Dendritic cell treated with granulocyte-macrophage colony-stimulating factor and Interleukin-4, amounts not matched to agents 40 ng/mL and 50 ng/mL, for 4 days (primary cell): ENCODE measurements at regions not wholly inside any gene's neighbourhood (a gene's known extent, or its start where the extent isn't known, plus 50 kb on each side); places are given as distances from the start of the nearest gene placed in this dataset.
"Not testable (repeated sequence)": the region's sequence is repeated elsewhere in the genome, so short reads cannot be mapped to it uniquely, and the experiment has no call there.

Experiments used
- H3K27ac Mint-ChIP-seq: one replicate; pipeline ENCODE4 v1.8.0; 2022; ENCODE audit warnings: mild to moderate bottlenecking, mixed read lengths
- H3K27me3 Mint-ChIP-seq: one replicate; pipeline ENCODE4 v1.8.0; 2022; ENCODE audit warnings: mild to moderate bottlenecking, mixed read lengths
- H3K36me3 Mint-ChIP-seq: one replicate; pipeline ENCODE4 v1.8.0; 2022; ENCODE audit warnings: low read depth, mixed read lengths
- H3K4me1 Mint-ChIP-seq: one replicate; pipeline ENCODE4 v1.8.0; 2022; ENCODE audit warnings: low read depth, mixed read lengths
- H3K4me3 Mint-ChIP-seq: one replicate; pipeline ENCODE4 v1.8.0; 2022; ENCODE audit warnings: mild to moderate bottlenecking, moderate library complexity, mixed read lengths
- H3K9me3 Mint-ChIP-seq: one replicate; pipeline ENCODE4 v1.8.0; 2022; ENCODE audit warnings: mixed read lengths
- intact Hi-C: fragments of 100-400 bp; cut with micrococcal nuclease; formaldehyde crosslinking; loops from one replicate; pipeline ENCODE4 v1.15.0; 2022

DNA sequence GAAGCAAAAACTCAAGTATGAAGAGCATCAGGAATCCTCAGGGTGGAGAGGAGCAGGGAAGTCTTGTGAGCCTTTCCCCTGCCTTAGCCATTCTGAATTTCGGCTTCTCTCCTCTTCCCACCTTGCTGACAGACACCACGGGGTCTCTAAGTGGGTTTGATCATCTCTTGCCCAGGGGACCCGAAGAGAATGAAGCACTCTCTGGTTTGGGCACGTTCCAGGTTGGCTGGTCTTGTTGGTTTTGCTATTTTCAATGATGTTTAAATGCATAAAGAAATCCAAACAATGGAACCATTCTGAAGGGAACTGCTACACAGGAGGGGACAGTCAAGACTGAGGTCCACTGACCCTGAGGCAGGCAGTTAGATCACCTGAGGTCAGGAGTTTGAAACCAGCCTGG, 131.7 kb downstream of the PXDC1 start:
- intact Hi-C loops: no loop called here
- Mint-ChIP-seq H3K4me1 (peaks cover 5% of the 10 kb centered on the region), H3K27me3 (peaks cover 13% of the 10 kb centered on the region), H3K9me3 (no peaks in the 10 kb centered on the region), H3K4me3 (no peak overlapping the region), H3K27ac (no peak overlapping the region), H3K36me3 (no peaks in the 10 kb centered on the region)

- Mint-ChIP-seq H3K4me3 (no peak overlapping the region), H3K9me3 (no peaks in the 10 kb centered on the region), H3K4me1 (peaks cover 5% of the 10 kb centered on the region), H3K27me3 (peaks cover 12% of the 10 kb centered on the region), H3K27ac (no peak overlapping the region), H3K36me3 (no peaks in the 10 kb centered on the region)
- intact Hi-C loops: no loop called here
Observed at GRCh38 chr6:3619201-3619600, 132.3 kb downstream of the PXDC1 start.

- Mint-ChIP-seq H3K27me3 (peaks cover 7% of the 10 kb centered on the region), H3K4me1 (peaks cover 4% of the 10 kb centered on the region), H3K9me3 (no peaks in the 10 kb centered on the region), H3K27ac (no peak overlapping the region), H3K4me3 (no peak overlapping the region), H3K36me3 (no peaks in the 10 kb centered on the region)
- intact Hi-C loops: no loop called here
Observed at GRCh38 chr6:3618642-3619041, 132.9 kb downstream of the PXDC1 start.

- H3K27me3 Mint-ChIP-seq: no peaks in the 10 kb centered on the region
Observed at GRCh38 chr6:3617681-3618311, 133.7 kb downstream of the PXDC1 start.

DNA sequence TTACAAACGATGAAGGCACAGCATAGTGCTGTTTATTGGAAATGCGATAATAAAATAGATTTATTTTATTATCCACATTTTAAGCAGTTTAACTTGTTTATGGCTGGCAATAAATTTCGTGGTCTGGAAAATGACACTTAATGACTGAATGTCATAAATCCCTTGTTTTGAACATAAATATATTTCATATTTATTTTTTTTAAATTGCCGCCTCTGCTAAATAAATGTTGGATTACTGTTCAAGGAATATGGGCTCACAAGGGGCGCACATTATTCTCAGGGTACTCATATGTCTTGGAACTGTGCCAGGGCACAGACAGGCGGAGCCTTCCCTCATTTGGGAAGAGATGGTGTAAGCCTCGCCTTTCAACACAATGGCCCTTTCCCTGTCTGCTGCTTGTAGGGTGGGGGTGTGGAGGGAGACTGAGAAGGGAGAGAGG, 134.3 kb downstream of the PXDC1 start:
- intact Hi-C loops: no loop called here
- Mint-ChIP-seq H3K9me3 (no peaks in the 10 kb centered on the region), H3K27me3 (no peaks in the 10 kb centered on the region), H3K4me3 (no peak overlapping the region), H3K36me3 (no peaks in the 10 kb centered on the region), H3K27ac (no peak overlapping the region), H3K4me1 (no peaks in the 10 kb centered on the region)

More at GRCh38 chr6:3617681-3618311, 133.7 kb downstream of the PXDC1 start:
- H3K9me3 Mint-ChIP-seq: no peaks in the 10 kb centered on the region
- H3K36me3 Mint-ChIP-seq: no peaks in the 10 kb centered on the region
- no peak overlapping the region for H3K27ac Mint-ChIP-seq
- no peak overlapping the region for H3K4me3 Mint-ChIP-seq
- intact Hi-C loops: no loop called here
- no peaks in the 10 kb centered on the region for H3K4me1 Mint-ChIP-seq

- Mint-ChIP-seq H3K9me3 (no peaks in the 10 kb centered on the region), H3K27me3 (no peaks in the 10 kb centered on the region), H3K4me1 (no peaks in the 10 kb centered on the region), H3K27ac (no peak overlapping the region), H3K36me3 (no peaks in the 10 kb centered on the region), H3K4me3 (no peak overlapping the region)
- intact Hi-C loops: no loop called here
Observed at GRCh38 chr6:3616565-3617176, 134.8 kb downstream of the PXDC1 start.

DNA sequence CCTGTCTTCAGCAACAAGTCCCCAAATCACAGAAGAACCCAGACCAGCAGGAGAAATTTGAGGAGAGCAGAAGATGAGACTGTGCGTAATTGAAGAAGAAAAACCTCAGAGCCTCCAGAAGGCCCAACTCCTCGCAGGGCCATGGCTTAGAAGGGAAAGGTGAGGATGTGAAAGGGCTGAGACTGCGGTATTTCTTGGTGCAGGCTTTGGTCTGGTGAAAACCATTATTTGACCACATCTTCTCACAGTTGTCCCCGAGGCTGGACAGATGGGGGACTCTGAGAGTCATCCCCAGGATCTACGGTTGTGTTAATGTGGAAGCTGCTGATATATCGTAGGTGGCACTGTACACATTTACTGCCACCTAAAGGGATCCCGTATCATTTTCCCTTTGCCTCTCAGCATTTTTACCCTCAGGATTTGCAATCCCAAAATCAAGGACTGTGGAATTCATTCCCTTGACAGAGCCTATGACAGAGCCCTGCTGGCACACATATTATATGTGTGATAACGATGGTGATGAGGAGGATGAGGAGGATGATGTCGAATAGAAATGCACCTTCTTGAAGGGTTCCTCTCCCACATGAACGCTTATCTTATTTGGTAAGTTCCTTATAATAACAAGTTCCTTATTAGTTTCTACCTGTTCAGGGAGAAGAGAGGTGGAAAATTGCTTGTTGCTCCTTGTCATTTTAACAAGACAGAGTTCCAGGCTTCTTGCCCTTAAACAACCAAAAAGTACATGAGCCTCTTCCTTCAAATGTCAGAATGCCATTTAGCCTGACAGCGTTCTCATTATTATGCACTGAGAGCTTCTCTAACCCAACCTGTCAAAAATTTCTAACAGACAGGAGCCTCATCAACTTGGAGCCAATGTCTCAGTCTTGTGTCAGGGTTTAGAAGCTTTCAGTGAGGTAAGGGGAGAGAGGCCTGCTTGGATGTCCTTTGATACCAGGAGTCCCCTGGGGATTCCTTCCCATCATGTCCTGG, 135.8 kb downstream of the PXDC1 start:
- Mint-ChIP-seq H3K9me3 (no peaks in the 10 kb centered on the region), H3K27ac (no peak overlapping the region), H3K36me3 (no peaks in the 10 kb centered on the region), H3K4me3 (no peak overlapping the region), H3K4me1 (no peaks in the 10 kb centered on the region), H3K27me3 (peaks cover 2% of the 10 kb centered on the region)
- intact Hi-C loops: no loop called here

DNA sequence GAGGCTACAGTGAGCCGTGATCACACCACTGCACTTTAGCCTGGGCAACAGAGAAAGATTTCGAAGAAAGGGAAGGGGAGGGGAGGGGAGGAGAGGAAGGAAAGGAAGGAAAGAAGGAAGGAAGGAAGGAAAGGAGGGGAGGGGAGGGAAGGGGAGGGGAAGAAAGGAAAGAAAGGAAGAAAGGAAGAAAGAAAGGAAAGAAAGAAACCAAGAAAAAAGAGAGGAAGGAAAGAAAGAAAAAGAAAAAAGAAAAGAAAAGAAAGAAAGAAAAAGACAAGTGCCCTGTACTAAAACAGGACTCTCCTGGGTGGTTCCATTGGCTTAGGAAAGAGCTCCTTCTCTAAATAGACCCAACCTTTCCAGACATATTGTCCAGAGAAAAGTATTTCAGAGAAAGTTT, 136.6 kb downstream of the PXDC1 start:
- no peaks in the 10 kb centered on the region for H3K36me3 Mint-ChIP-seq
- peaks cover 5% of the 10 kb centered on the region for H3K27me3 Mint-ChIP-seq
- intact Hi-C loops: no loop called here
- H3K4me3 Mint-ChIP-seq: no peak overlapping the region
- H3K9me3 Mint-ChIP-seq: no peaks in the 10 kb centered on the region
- no peaks in the 10 kb centered on the region for H3K4me1 Mint-ChIP-seq
- no peak overlapping the region for H3K27ac Mint-ChIP-seq

DNA sequence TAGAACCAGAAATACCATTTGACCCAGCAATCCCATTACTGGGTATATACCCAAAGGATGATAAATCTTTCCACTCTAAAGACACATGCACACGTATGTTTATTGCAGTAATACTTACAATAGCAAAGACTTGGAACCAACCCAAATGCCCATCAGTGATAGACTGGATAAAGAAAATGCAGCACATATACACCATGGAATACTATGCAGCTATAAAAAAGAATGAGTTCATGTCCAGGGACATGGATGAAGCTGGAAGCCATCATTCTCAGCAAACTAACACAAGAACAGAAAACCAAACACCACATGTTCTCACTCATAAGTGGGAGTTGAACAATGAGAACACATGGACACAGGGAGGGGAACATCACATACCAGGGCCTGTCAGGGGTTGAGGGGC, 137.9 kb downstream of the PXDC1 start:
- H3K36me3 Mint-ChIP-seq, H3K4me1 Mint-ChIP-seq, H3K27me3 Mint-ChIP-seq, H3K9me3 Mint-ChIP-seq, H3K4me3 Mint-ChIP-seq, intact Hi-C loops, H3K27ac Mint-ChIP-seq: not testable (repeated sequence)

DNA sequence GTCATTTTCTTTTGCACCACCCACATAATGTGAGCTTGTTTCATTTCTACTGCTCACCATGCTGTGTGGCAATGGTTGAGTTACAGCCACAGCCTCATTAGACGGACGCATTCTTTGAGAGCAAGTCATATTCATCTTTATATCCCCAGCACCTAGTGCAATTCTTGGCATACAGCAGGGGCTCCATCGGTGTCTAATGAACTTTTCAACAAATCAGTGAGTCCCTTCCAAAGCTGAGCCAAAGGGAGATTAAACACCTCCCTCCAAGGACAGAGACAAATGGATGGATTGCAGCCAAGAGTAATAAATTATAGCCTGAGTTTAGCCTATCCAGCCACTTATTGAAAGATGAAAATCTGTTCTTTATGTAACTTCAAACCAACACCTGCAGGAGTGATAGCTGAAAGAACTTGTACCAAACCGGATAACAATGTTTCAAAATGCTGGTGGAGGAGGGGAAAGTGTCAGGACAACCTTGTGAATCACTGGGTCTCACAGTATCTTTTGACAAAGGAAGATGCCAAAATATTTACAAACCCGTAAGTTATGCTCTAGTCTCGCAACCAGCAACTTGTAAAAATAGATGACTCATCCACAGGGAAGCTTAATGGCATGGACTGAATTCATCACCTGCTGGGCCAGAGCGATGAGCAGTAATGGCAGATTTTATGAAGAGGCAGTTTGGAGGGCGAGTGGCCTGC, 139.0 kb downstream of the PXDC1 start:
- intact Hi-C loops: no loop called here
- H3K36me3 Mint-ChIP-seq: no peaks in the 10 kb centered on the region
- H3K27me3 Mint-ChIP-seq: peaks cover 6% of the 10 kb centered on the region
- no peaks in the 10 kb centered on the region for H3K4me1 Mint-ChIP-seq
- H3K27ac Mint-ChIP-seq: no peak overlapping the region
- H3K4me3 Mint-ChIP-seq: no peak overlapping the region
- no peaks in the 10 kb centered on the region for H3K9me3 Mint-ChIP-seq

- H3K4me3 Mint-ChIP-seq: no peak overlapping the region
- H3K9me3 Mint-ChIP-seq: no peaks in the 10 kb centered on the region
- H3K4me1 Mint-ChIP-seq: no peaks in the 10 kb centered on the region
- H3K27ac Mint-ChIP-seq: no peak overlapping the region
- intact Hi-C loops: no loop called here
- peaks cover 6% of the 10 kb centered on the region for H3K27me3 Mint-ChIP-seq
- no peaks in the 10 kb centered on the region for H3K36me3 Mint-ChIP-seq
Observed at GRCh38 chr6:3610921-3611320, 140.6 kb downstream of the PXDC1 start.

- Mint-ChIP-seq H3K36me3 (no peaks in the 10 kb centered on the region), H3K27ac (no peak overlapping the region), H3K4me1 (no peaks in the 10 kb centered on the region), H3K9me3 (no peaks in the 10 kb centered on the region), H3K4me3 (no peak overlapping the region), H3K27me3 (peaks cover 6% of the 10 kb centered on the region)
- intact Hi-C loops: no loop called here
Observed at GRCh38 chr6:3610206-3610605, 141.3 kb downstream of the PXDC1 start.

DNA sequence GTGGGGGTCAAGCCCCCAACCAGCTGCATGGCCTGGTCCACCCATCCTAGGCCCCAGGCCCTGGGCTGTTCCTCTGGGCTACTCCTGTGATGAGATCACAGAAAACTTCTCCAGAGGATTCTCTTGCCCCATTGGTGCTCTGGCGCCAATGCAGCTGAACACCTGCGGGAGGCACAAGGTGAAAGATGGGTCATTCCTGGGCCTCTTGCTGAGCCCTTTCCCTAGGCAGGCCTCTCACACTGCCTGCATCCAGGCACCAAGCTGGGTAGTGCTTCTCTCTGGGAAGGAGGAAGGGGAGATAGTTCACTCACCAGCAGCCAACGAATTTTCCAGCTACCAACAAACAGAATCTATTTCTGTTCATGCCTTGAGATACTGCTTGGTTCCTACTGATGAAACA, 142.1 kb downstream of the PXDC1 start:
- intact Hi-C loops: no loop called here
- no peaks in the 10 kb centered on the region for H3K36me3 Mint-ChIP-seq
- H3K27me3 Mint-ChIP-seq: peaks cover 8% of the 10 kb centered on the region

DNA sequence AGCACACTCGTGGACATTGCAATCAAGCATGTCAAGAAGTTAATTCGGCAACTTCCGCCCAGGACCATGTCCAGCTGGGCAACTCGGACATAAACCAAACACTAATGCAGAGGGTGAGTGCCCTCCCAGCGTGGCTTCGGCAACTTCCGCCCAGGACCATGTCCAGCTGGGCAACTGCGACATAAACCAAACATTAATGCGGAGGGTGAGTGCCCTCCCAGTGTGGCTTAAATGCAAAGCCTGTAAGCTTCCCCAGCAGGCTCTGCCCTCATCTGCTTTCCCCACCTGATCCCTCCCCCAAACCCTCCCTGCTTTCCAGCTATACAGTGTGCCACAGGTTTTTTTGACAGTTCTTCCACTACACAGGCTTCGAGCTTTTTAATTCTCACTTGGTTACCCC, 143.4 kb downstream of the PXDC1 start:
- Mint-ChIP-seq H3K36me3 (no peaks in the 10 kb centered on the region), H3K4me3 (no peak overlapping the region), H3K27me3 (peaks cover 8% of the 10 kb centered on the region), H3K27ac (no peak overlapping the region), H3K9me3 (peaks cover 2% of the 10 kb centered on the region), H3K4me1 (no peaks in the 10 kb centered on the region)
- intact Hi-C loops: no loop called here

More for the DNA sequence above, 142.1 kb downstream of the PXDC1 start:
- no peaks in the 10 kb centered on the region for H3K4me1 Mint-ChIP-seq
- H3K27ac Mint-ChIP-seq: no peak overlapping the region
- H3K9me3 Mint-ChIP-seq: no peaks in the 10 kb centered on the region
- H3K4me3 Mint-ChIP-seq: no peak overlapping the region
